Smooth muscle cell of the brain vasculature (primary cell): ENCODE measurements at regions not wholly inside any gene's neighbourhood (a gene's known extent, or its start where the extent isn't known, plus 50 kb on each side); places are given as distances from the start of the nearest gene placed in this dataset.
A peak's percentile ranks its signal among the peaks of the same experiment; 100 is the strongest.

ENCODE experiments used
- DNase-seq: peaks from one replicate; pipeline ENCODE4 v3.0.0-alpha.2; 2012; ENCODE audit warnings: low read depth, low spot score

GRCh38 chr1:192945390-192946130 is 113.6 kb downstream of the UCHL5 start:
- DNase-seq: no peak

DNA sequence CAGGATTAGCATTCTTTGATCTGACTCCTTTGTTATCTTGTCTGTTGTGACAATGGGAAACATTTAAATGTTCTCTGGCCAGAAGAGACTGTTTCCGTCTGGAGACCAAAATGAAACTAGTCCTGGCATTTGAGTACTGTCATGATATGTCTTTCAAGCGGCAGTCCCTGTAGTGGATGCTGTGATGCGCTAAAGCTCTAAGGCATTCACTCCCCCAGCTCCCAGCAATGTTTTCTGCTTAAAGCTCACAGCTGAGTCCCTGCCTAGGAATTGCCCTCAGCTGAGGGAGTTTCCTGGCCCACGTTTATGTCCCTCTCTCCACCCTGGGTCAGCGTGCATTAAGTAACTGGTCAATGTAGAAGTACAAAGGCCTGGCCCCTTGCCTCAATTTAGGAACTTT is 109.4 kb downstream of the UCHL5 start:
- DNase-seq: no peak

- DNase-seq: no peak
Measured at GRCh38 chr1:192950926-192951325, 108.2 kb downstream of the UCHL5 start.

DNA sequence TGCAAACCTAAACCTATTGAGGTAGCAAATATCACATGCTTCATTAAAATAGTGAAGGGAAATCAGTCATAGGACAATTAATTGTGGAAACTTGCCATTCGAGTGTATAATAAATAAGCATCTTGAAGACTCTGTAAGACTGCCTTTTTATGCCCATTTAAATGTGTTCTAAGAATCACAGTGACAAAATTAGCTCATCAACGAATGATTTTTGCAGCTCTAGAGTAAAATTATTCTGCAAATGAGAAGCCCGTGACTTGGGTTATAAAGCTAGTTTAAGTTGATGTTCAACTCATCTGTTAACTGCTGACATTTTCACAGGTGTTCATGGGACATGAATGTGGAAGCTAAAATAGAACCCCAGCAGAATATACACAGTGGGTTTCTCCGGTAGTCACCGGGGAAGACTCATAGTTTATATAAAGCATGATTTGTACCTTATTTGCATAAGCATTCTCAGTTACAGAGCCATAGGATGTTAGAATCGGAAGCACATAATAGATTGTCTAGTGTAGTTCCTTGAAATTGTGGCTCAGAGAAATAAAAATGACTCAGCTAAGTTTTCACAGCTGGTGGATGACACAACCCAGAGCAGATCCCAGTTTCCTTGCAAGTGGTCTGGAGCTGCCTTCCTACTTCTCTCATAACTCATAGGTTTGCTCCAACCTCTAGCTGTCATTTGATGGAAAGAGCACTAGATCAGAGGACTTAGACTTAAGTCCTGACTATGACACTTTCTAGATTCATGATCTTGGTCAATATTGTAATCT is 107.3 kb downstream of the UCHL5 start:
- peak; percentile 56 for DNase-seq

- no peak for DNase-seq
Measured at GRCh38 chr1:192952646-192953045, 106.5 kb downstream of the UCHL5 start.

DNA sequence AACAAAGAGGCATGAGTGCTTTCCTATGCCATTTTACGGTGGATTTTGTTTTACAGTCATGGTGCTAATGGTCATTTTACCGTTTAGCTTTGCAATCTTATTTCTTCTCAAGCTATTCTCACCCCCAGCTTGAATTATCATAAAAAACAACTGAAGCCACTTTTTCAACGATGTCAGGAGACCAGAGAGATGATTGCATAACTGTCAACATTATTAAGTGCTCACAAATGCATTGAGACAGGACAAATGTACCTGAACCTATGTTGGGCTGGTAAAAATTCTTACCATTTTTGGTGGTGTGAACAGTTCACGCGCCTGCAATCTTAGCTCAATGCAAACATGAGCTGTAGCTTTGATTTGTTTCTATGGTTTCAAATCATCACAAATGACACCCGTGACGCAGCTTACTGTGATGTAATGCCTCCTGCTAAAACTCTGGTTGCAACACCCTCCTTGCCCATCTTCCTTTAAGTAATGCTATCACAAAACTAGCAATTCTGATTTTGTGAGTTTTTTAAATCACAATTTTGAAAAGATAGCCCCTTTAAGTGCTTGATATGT is 104.4 kb downstream of the UCHL5 start:
- DNase-seq: no peak

DNA sequence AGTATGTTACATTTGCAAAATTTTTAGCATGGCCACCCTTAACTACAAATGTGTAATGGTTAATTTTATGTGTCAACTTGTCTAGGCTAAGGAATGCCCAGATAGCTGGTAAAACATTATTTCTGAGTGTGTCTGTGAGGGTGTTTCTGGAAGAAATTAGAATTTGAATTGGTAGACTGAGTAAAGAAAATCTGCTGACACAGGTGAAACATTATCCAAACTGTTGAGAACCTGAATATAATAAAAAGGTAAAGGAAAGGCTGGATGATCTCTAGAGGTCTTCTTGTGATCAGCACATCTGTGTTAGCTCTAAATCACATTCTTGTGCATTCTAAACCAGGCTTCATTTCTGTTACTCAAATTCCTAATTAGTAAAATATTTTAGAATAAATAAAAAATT is 100.8 kb downstream of the UCHL5 start:
- DNase-seq: no peak

- no peak for DNase-seq
Measured at GRCh38 chr1:192958871-192959270, 100.3 kb downstream of the UCHL5 start.

GRCh38 chr1:192959657-192960186 is 99.4 kb downstream of the UCHL5 start:
- no peak for DNase-seq
